ENCODE measurements at regions not wholly inside any gene's neighbourhood (a gene's known extent, or its start where the extent isn't known, plus 50 kb on each side); places are given as distances from the start of the nearest gene placed in this dataset.

DNA sequence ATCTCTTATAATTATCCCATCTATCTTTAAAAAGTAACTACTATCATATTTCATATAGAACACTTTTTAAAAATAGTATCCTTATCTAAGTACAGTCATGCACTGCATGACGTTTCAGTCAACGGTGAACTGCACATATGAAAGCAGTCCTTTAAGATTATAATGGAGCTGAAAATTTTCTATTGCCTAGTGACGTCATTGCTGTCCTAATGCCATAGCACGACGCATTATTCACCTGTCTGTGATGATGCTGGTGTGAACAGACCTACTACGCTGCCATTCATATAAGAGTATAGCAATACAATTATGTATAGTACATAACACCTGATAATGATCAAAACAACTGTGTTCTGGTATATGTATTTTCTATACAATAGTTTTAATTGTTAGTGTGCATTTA is 225.0 kb downstream of the SOX2 start:
- TF ChIP-seq, protein P1, sequence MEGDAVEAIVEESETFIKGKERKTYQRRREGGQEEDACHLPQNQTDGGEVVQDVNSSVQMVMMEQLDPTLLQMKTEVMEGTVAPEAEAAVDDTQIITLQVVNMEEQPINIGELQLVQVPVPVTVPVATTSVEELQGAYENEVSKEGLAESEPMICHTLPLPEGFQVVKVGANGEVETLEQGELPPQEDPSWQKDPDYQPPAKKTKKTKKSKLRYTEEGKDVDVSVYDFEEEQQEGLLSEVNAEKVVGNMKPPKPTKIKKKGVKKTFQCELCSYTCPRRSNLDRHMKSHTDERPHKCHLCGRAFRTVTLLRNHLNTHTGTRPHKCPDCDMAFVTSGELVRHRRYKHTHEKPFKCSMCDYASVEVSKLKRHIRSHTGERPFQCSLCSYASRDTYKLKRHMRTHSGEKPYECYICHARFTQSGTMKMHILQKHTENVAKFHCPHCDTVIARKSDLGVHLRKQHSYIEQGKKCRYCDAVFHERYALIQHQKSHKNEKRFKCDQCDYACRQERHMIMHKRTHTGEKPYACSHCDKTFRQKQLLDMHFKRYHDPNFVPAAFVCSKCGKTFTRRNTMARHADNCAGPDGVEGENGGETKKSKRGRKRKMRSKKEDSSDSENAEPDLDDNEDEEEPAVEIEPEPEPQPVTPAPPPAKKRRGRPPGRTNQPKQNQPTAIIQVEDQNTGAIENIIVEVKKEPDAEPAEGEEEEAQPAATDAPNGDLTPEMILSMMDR (IDR thresholded peaks at IDR 0.05) = no peak
- TF ChIP-seq POLR2AphosphoS5 (IDR thresholded peaks at IDR 0.05; ENCODE audit: insufficient read depth in 1 of 2, low read depth in 1 of 2) = no peak
- TF ChIP-seq POLR2A (IDR thresholded peaks at IDR 0.05) = no peak

Data from vagina (tissue), 2 donors.